ENCODE measurements at regions not wholly inside any gene's neighbourhood (a gene's known extent, or its start where the extent isn't known, plus 50 kb on each side); places are given as distances from the start of the nearest gene placed in this dataset.

DNA sequence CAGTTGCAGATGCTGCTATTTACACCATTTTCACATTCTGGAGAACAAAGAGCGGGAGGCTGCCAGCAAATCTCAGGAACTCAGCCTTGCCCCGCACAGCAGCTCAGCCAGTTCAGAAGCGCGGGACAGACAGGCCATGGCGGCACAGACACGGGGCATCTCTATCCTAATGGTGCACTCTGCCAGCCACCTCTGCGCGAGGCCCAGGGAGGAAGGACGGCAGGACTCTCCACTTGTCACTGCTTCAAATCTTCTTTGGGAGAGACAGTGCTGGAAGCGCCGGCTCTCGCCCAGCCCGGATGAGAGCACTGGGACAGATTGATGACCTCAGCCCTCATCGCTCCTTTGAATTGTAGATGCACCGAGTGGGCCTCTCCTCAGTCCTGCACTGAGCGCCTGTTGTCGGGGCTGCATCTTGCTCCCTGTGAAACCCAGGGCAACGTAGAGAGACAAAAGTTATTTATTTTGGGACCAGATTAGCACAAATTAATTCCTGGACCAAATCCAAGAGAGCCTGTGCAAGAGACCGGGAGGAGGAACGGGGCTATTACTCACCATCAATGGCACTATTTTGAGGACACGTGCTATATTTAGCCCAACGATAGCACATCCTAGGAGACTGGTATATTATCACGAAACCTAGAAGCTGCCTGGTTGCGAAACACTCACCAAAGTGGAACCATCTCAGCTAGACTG, 211.4 kb upstream of the SMIM21 start:
- Mint-ChIP-seq H3K36me3 (no peaks in the 10 kb centered on the region), H3K27me3 (no peaks in the 10 kb centered on the region), H3K4me1 (no peaks in the 10 kb centered on the region), H3K27ac (no peak overlapping the region), H3K4me3 (no peak overlapping the region), H3K9me3 (peaks cover 0 to 4% (median 0%) of the 10 kb centered on the region in 7 donors)
- H3K4me3 ChIP-seq (ENCODE audit: low read depth, low read length): no peak overlapping the region
- DNase-seq (no peak), ATAC-seq (ENCODE audit: low read depth in 2 of 2) (no peak)
- H3K36me3 ChIP-seq (ENCODE audit: control insufficient read depth, insufficient read depth, low read length): no peaks in the 10 kb centered on the region
- H3K9me3 ChIP-seq (ENCODE audit: control insufficient read depth in 2 of 2, low read length in 2 of 2): no peaks in the 10 kb centered on the region
- no peaks in the 10 kb centered on the region for H3K4me1 ChIP-seq (ENCODE audit: control insufficient read depth, insufficient read depth, low read length, poor library complexity, severe bottlenecking)
- no peak overlapping the region for H3K27ac ChIP-seq (ENCODE audit: insufficient read depth, low read length, poor library complexity, severe bottlenecking)
- no peaks in the 10 kb centered on the region for H3K27me3 ChIP-seq (ENCODE audit: control insufficient read depth, insufficient read depth, low read length)

- no peaks in the 10 kb centered on the region for H3K27me3 ChIP-seq (ENCODE audit: control insufficient read depth, insufficient read depth, low read length)
- DNase-seq: no peak
- H3K4me3 ChIP-seq (ENCODE audit: low read depth, low read length): no peak overlapping the region
- no peak overlapping the region for H3K27ac Mint-ChIP-seq
- H3K4me3 Mint-ChIP-seq: no peak overlapping the region
- no peaks in the 10 kb centered on the region for H3K4me1 ChIP-seq (ENCODE audit: control insufficient read depth, insufficient read depth, low read length, poor library complexity, severe bottlenecking)
- no peaks in the 10 kb centered on the region for H3K9me3 ChIP-seq (ENCODE audit: control insufficient read depth in 2 of 2, low read length in 2 of 2)
- no peak overlapping the region for H3K27ac ChIP-seq (ENCODE audit: insufficient read depth, low read length, poor library complexity, severe bottlenecking)
- no peaks in the 10 kb centered on the region for H3K36me3 Mint-ChIP-seq
- no peaks in the 10 kb centered on the region for H3K27me3 Mint-ChIP-seq
- no peak for ATAC-seq (ENCODE audit: low read depth in 2 of 2)
- H3K9me3 Mint-ChIP-seq: peaks cover 0 to 4% (median 0%) of the 10 kb centered on the region in 7 donors
- H3K36me3 ChIP-seq (ENCODE audit: control insufficient read depth, insufficient read depth, low read length): no peaks in the 10 kb centered on the region
- no peaks in the 10 kb centered on the region for H3K4me1 Mint-ChIP-seq
Measured at GRCh38 chr18:75638223-75638775, 210.8 kb upstream of the SMIM21 start.

DNA sequence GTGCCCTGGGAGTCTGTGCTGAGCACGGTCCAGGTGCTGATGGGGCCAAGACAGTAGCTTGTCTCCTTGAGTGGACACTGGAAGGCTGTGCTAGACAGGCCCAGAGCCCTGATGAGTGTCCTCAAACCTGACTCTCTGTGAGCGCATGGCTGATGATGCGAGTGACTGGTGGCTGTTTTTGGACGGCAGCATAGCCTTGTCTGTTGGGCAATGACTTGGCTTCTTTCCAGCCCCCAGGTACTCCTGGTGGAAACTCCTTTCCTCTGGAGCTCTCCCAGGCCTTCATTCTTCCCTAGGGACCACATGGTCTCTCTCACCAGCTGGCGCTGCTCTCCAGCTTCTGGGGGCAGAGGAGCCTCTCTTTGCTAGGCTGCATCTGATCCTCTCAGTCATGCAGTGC, 207.6 kb upstream of the SMIM21 start:
- Histone ChIP-seq H3K27ac (ENCODE audit: insufficient read depth, low read length, poor library complexity, severe bottlenecking) (no peak overlapping the region), H3K36me3 (ENCODE audit: control insufficient read depth, insufficient read depth, low read length) (no peaks in the 10 kb centered on the region), H3K27me3 (ENCODE audit: control insufficient read depth, insufficient read depth, low read length) (no peaks in the 10 kb centered on the region), H3K4me3 (ENCODE audit: low read depth, low read length) (no peak overlapping the region), H3K9me3 (ENCODE audit: control insufficient read depth in 2 of 2, low read length in 2 of 2) (no peaks in the 10 kb centered on the region), H3K4me1 (ENCODE audit: control insufficient read depth, insufficient read depth, low read length, poor library complexity, severe bottlenecking) (no peaks in the 10 kb centered on the region)
- Mint-ChIP-seq H3K4me1 (no peaks in the 10 kb centered on the region), H3K27ac (no peak overlapping the region), H3K27me3 (no peaks in the 10 kb centered on the region), H3K9me3 (peaks cover 0 to 2% (median 1%) of the 10 kb centered on the region in 7 donors), H3K4me3 (no peak overlapping the region), H3K36me3 (no peaks in the 10 kb centered on the region)
- DNase-seq (no peak), ATAC-seq (ENCODE audit: low read depth in 2 of 2) (no peak)

DNA sequence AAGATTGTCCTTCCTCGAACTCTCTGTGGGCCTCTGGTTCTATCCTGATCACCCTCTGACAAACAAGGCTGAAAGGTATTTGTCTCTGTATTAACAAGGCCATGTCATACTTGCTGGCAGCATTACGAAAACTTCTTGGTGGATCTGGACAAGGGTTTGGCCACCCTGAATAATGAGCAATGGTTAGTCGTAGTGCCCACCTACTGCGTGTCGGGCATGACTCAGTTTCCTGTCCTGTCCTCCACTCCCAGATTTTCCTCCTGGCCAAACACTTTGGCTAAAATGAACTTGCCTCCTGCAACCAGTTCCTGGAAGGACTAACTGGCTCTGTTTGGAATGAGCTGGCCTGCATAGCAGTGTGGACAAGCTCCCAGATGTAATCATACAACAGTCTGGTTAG, 198.5 kb upstream of the SMIM21 start:
- H3K36me3 ChIP-seq (ENCODE audit: control insufficient read depth, insufficient read depth, low read length): no peaks in the 10 kb centered on the region
- H3K27ac Mint-ChIP-seq: no peak overlapping the region
- no peaks in the 10 kb centered on the region for H3K4me1 Mint-ChIP-seq
- no peak overlapping the region for H3K27ac ChIP-seq (ENCODE audit: insufficient read depth, low read length, poor library complexity, severe bottlenecking)
- no peaks in the 10 kb centered on the region for H3K4me1 ChIP-seq (ENCODE audit: control insufficient read depth, insufficient read depth, low read length, poor library complexity, severe bottlenecking)
- no peak for DNase-seq
- no peaks in the 10 kb centered on the region for H3K9me3 ChIP-seq (ENCODE audit: control insufficient read depth in 2 of 2, low read length in 2 of 2)
- no peak for ATAC-seq (ENCODE audit: low read depth in 2 of 2)
- H3K27me3 Mint-ChIP-seq: no peaks in the 10 kb centered on the region
- H3K4me3 ChIP-seq (ENCODE audit: low read depth, low read length): no peak overlapping the region
- no peak overlapping the region for H3K4me3 Mint-ChIP-seq
- H3K27me3 ChIP-seq (ENCODE audit: control insufficient read depth, insufficient read depth, low read length): no peaks in the 10 kb centered on the region
- peaks cover 0 to 5% (median 0%) of the 10 kb centered on the region in 7 donors for H3K9me3 Mint-ChIP-seq
- H3K36me3 Mint-ChIP-seq: no peaks in the 10 kb centered on the region

DNA sequence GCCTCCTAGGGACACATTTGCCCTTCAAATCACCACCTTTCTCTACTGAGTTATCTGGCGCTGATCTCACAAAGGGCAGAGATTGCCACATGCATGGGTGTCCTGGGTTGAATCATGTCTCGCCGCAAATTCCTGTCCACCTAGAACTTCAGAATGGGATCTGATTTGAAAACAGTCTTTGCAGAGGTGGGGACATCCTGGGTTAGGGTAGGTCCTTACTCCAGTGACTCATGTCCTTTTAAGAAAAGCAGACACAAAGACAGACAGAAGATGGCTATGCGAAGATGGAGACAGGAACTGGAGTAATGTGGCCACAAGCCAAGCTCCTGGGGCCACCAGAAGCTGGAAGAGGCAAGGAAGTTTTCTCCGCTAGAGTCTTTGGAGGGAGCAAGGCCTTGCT, 197.4 kb upstream of the SMIM21 start:
- Mint-ChIP-seq H3K4me1 (no peaks in the 10 kb centered on the region), H3K27me3 (no peaks in the 10 kb centered on the region), H3K4me3 (no peak overlapping the region), H3K27ac (no peak overlapping the region), H3K36me3 (no peaks in the 10 kb centered on the region), H3K9me3 (peaks cover 0 to 10% (median 1%) of the 10 kb centered on the region in 7 donors)
- ATAC-seq (ENCODE audit: low read depth in 2 of 2) (no peak), DNase-seq (no peak)
- Histone ChIP-seq H3K4me1 (ENCODE audit: control insufficient read depth, insufficient read depth, low read length, poor library complexity, severe bottlenecking) (no peaks in the 10 kb centered on the region), H3K27ac (ENCODE audit: insufficient read depth, low read length, poor library complexity, severe bottlenecking) (no peak overlapping the region), H3K4me3 (ENCODE audit: low read depth, low read length) (no peak overlapping the region), H3K27me3 (ENCODE audit: control insufficient read depth, insufficient read depth, low read length) (no peaks in the 10 kb centered on the region), H3K36me3 (ENCODE audit: control insufficient read depth, insufficient read depth, low read length) (no peaks in the 10 kb centered on the region), H3K9me3 (ENCODE audit: control insufficient read depth in 2 of 2, low read length in 2 of 2) (no peaks in the 10 kb centered on the region)

DNA sequence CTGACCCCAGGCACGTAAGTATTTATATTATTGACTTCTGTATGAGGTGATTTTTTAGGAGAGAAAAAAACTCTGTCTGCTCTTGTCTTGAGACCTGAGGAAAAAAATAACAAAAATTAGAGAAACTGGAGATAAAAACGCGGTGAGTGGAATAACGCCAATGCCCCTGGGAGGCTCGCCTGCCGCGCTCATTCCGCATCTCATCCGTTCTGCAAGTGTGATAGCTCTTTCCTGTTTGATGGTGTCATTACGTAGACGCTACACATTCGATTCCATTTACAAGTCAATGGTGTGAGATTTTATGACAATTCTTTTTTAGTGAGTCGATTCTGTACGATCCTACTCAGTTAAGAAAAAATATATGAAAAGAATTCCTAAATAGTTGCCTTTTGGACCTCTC, 194.3 kb upstream of the SMIM21 start:
- Histone ChIP-seq H3K4me3 (ENCODE audit: low read depth, low read length) (no peak overlapping the region), H3K27ac (ENCODE audit: insufficient read depth, low read length, poor library complexity, severe bottlenecking) (no peak overlapping the region), H3K36me3 (ENCODE audit: control insufficient read depth, insufficient read depth, low read length) (no peaks in the 10 kb centered on the region), H3K27me3 (ENCODE audit: control insufficient read depth, insufficient read depth, low read length) (no peaks in the 10 kb centered on the region), H3K4me1 (ENCODE audit: control insufficient read depth, insufficient read depth, low read length, poor library complexity, severe bottlenecking) (no peaks in the 10 kb centered on the region), H3K9me3 (ENCODE audit: control insufficient read depth in 2 of 2, low read length in 2 of 2) (no peaks in the 10 kb centered on the region)
- no peaks in the 10 kb centered on the region for H3K36me3 Mint-ChIP-seq
- DNase-seq: no peak
- H3K27me3 Mint-ChIP-seq: no peaks in the 10 kb centered on the region
- H3K4me1 Mint-ChIP-seq: no peaks in the 10 kb centered on the region
- H3K4me3 Mint-ChIP-seq: no peak overlapping the region
- H3K27ac Mint-ChIP-seq: no peak overlapping the region
- peaks cover 0 to 6% (median 1%) of the 10 kb centered on the region in 7 donors for H3K9me3 Mint-ChIP-seq
- no peak for ATAC-seq (ENCODE audit: low read depth in 2 of 2)

GRCh38 chr18:75618146-75618545, 190.6 kb upstream of the SMIM21 start:
- no peaks in the 10 kb centered on the region for H3K27me3 Mint-ChIP-seq
- no peaks in the 10 kb centered on the region for H3K9me3 ChIP-seq (ENCODE audit: control insufficient read depth in 2 of 2, low read length in 2 of 2)
- no peaks in the 10 kb centered on the region for H3K36me3 ChIP-seq (ENCODE audit: control insufficient read depth, insufficient read depth, low read length)
- no peaks in the 10 kb centered on the region for H3K27me3 ChIP-seq (ENCODE audit: control insufficient read depth, insufficient read depth, low read length)
- H3K36me3 Mint-ChIP-seq: no peaks in the 10 kb centered on the region
- H3K9me3 Mint-ChIP-seq: peaks cover 0 to 9% (median 1%) of the 10 kb centered on the region in 7 donors
- no peaks in the 10 kb centered on the region for H3K4me1 ChIP-seq (ENCODE audit: control insufficient read depth, insufficient read depth, low read length, poor library complexity, severe bottlenecking)
- H3K4me3 ChIP-seq (ENCODE audit: low read depth, low read length): no peak overlapping the region
- no peak overlapping the region for H3K27ac Mint-ChIP-seq
- DNase-seq (no peak), ATAC-seq (ENCODE audit: low read depth in 2 of 2) (no peak)
- H3K27ac ChIP-seq (ENCODE audit: insufficient read depth, low read length, poor library complexity, severe bottlenecking): no peak overlapping the region
- H3K4me3 Mint-ChIP-seq: no peak overlapping the region
- no peaks in the 10 kb centered on the region for H3K4me1 Mint-ChIP-seq

GRCh38 chr18:75612456-75612855, 185.0 kb upstream of the SMIM21 start:
- H3K4me3 Mint-ChIP-seq: no peak overlapping the region
- Histone ChIP-seq H3K4me1 (ENCODE audit: control insufficient read depth, insufficient read depth, low read length, poor library complexity, severe bottlenecking) (no peaks in the 10 kb centered on the region), H3K36me3 (ENCODE audit: control insufficient read depth, insufficient read depth, low read length) (no peaks in the 10 kb centered on the region), H3K9me3 (ENCODE audit: control insufficient read depth in 2 of 2, low read length in 2 of 2) (no peaks in the 10 kb centered on the region), H3K27me3 (ENCODE audit: control insufficient read depth, insufficient read depth, low read length) (no peaks in the 10 kb centered on the region), H3K4me3 (ENCODE audit: low read depth, low read length) (no peak overlapping the region), H3K27ac (ENCODE audit: insufficient read depth, low read length, poor library complexity, severe bottlenecking) (no peak overlapping the region)
- H3K27me3 Mint-ChIP-seq: no peaks in the 10 kb centered on the region
- H3K27ac Mint-ChIP-seq: no peak overlapping the region
- ATAC-seq (ENCODE audit: low read depth in 2 of 2) (no peak), DNase-seq (no peak)
- H3K4me1 Mint-ChIP-seq: no peaks in the 10 kb centered on the region
- no peaks in the 10 kb centered on the region for H3K36me3 Mint-ChIP-seq
- H3K9me3 Mint-ChIP-seq: peaks cover 0 to 4% (median 0%) of the 10 kb centered on the region in 7 donors
